ENCODE measurements at regions not wholly inside any gene's neighbourhood (a gene's known extent, or its start where the extent isn't known, plus 50 kb on each side); places are given as distances from the start of the nearest gene placed in this dataset.
A peak's percentile ranks its signal among the peaks of the same experiment; 100 is the strongest.

GRCh38 chr1:87620807-87621206, 292.1 kb downstream of the LMO4 start:
- no peaks in the 10 kb centered on the region for H3K36me3 ChIP-seq (ENCODE audit: control insufficient read depth in 2 of 2, extremely low read depth in 1 of 2, insufficient read depth in 1 of 2, low read length in 1 of 2)
- peaks cover 0 to 7% of the 10 kb centered on the region in 2 experiments for H3K27me3 ChIP-seq (replicated peaks in 1 of 2; ENCODE audit: control insufficient read depth in 2 of 2, extremely low read depth in 1 of 2, insufficient read depth in 2 of 2, low read length in 1 of 2)
- H3K9me3 ChIP-seq: no peaks in the 10 kb centered on the region
- peaks cover 0 to 1% of the 10 kb centered on the region in 2 donors for H3K27me3 Mint-ChIP-seq
- no peak overlapping the region for H3K4me3 ChIP-seq (ENCODE audit: control insufficient read depth in 1 of 2, extremely low read depth in 1 of 2, low read length in 1 of 2)
- peaks cover 0 to 7% (median 6%) of the 10 kb centered on the region in 3 donors for H3K9me3 Mint-ChIP-seq
- WGBS (ENCODE audit: insufficient coverage): 100% methylated on average over 1 of the region's 2 CpGs
- no peak overlapping the region for H3K27ac ChIP-seq (ENCODE audit: low read length)
- ATAC-seq (replicated peaks in 1 of 4): no peak
- no peak for DNase-seq
- no peaks in the 10 kb centered on the region for H3K4me1 Mint-ChIP-seq
- ChIA-PET POLR2A (interaction anchor here in 1 of 2 donors (0.5 kb wide), 1 partner anchor 122 kb away, joined by 8 read pairs; no protein-coding TSS in a partner anchor), CTCF (no interaction called here)
- H3K27ac Mint-ChIP-seq: no peak overlapping the region
- no peak overlapping the region for H3K4me3 Mint-ChIP-seq
- no peaks in the 10 kb centered on the region for H3K36me3 Mint-ChIP-seq
- no peaks in the 10 kb centered on the region for H3K4me1 ChIP-seq (ENCODE audit: control insufficient read depth in 1 of 2, extremely low read depth in 1 of 2, insufficient read depth in 2 of 2, low read length in 2 of 2)

- no peaks in the 10 kb centered on the region for H3K9me3 ChIP-seq
- Mint-ChIP-seq H3K27ac (no peak overlapping the region), H3K4me1 (no peaks in the 10 kb centered on the region), H3K4me3 (no peak overlapping the region), H3K27me3 (peaks cover 0 to 3% of the 10 kb centered on the region in 2 donors), H3K9me3 (peaks cover 2 to 8% (median 5%) of the 10 kb centered on the region in 3 donors), H3K36me3 (no peaks in the 10 kb centered on the region)
- H3K4me1 ChIP-seq (ENCODE audit: control insufficient read depth in 1 of 2, extremely low read depth in 1 of 2, insufficient read depth in 2 of 2, low read length in 2 of 2): no peaks in the 10 kb centered on the region
- WGBS (ENCODE audit: insufficient coverage): no CpG with 5 or more reads among the region's 1 CpG
- no peak overlapping the region for H3K4me3 ChIP-seq (ENCODE audit: control insufficient read depth in 1 of 2, extremely low read depth in 1 of 2, low read length in 1 of 2)
- no peaks in the 10 kb centered on the region for H3K36me3 ChIP-seq (ENCODE audit: control insufficient read depth in 2 of 2, extremely low read depth in 1 of 2, insufficient read depth in 1 of 2, low read length in 1 of 2)
- ChIA-PET CTCF (no interaction called here), POLR2A (no interaction called here)
- DNase-seq: no peak
- no peak overlapping the region for H3K27ac ChIP-seq (ENCODE audit: low read length)
- ATAC-seq (replicated peaks in 1 of 4): no peak
- H3K27me3 ChIP-seq (replicated peaks in 1 of 2; ENCODE audit: control insufficient read depth in 2 of 2, extremely low read depth in 1 of 2, insufficient read depth in 2 of 2, low read length in 1 of 2): no peaks in the 10 kb centered on the region
These were observed 301.0 kb downstream of the LMO4 start for GRCh38 chr1:87629673-87630072.

GRCh38 chr1:87632232-87632631, 303.6 kb downstream of the LMO4 start:
- CTCF ChIA-PET: no interaction called here
- no peaks in the 10 kb centered on the region for H3K36me3 Mint-ChIP-seq
- no peak overlapping the region for H3K4me3 Mint-ChIP-seq
- H3K27ac Mint-ChIP-seq: no peak overlapping the region
- Histone ChIP-seq H3K36me3 (ENCODE audit: control insufficient read depth in 2 of 2, extremely low read depth in 1 of 2, insufficient read depth in 1 of 2, low read length in 1 of 2) (no peaks in the 10 kb centered on the region), H3K27me3 (replicated peaks in 1 of 2; ENCODE audit: control insufficient read depth in 2 of 2, extremely low read depth in 1 of 2, insufficient read depth in 2 of 2, low read length in 1 of 2) (no peaks in the 10 kb centered on the region), H3K4me3 (ENCODE audit: control insufficient read depth in 1 of 2, extremely low read depth in 1 of 2, low read length in 1 of 2) (no peak overlapping the region), H3K9me3 (no peaks in the 10 kb centered on the region), H3K27ac (ENCODE audit: low read length) (no peak overlapping the region), H3K4me1 (ENCODE audit: control insufficient read depth in 1 of 2, extremely low read depth in 1 of 2, insufficient read depth in 2 of 2, low read length in 2 of 2) (no peaks in the 10 kb centered on the region)
- ATAC-seq (replicated peaks in 1 of 4) (no peak), DNase-seq (no peak)
- H3K9me3 Mint-ChIP-seq: peaks cover 2 to 11% (median 5%) of the 10 kb centered on the region in 3 donors
- no peaks in the 10 kb centered on the region for H3K4me1 Mint-ChIP-seq
- POLR2A ChIA-PET: no interaction called here
- 60% methylated on average over 1 of the region's 3 CpGs for WGBS (ENCODE audit: insufficient coverage)
- peaks cover 0 to 3% of the 10 kb centered on the region in 2 donors for H3K27me3 Mint-ChIP-seq

GRCh38 chr1:87636198-87636892, 307.7 kb downstream of the LMO4 start:
- no peak overlapping the region for H3K27ac Mint-ChIP-seq
- H3K9me3 Mint-ChIP-seq: peaks cover 2 to 11% (median 5%) of the 10 kb centered on the region in 3 donors
- no peaks in the 10 kb centered on the region for H3K27me3 ChIP-seq (replicated peaks in 1 of 2; ENCODE audit: control insufficient read depth in 2 of 2, extremely low read depth in 1 of 2, insufficient read depth in 2 of 2, low read length in 1 of 2)
- WGBS (ENCODE audit: insufficient coverage): 94% methylated on average over 26 of the region's 28 CpGs
- H3K36me3 Mint-ChIP-seq: no peaks in the 10 kb centered on the region
- H3K36me3 ChIP-seq (ENCODE audit: control insufficient read depth in 2 of 2, extremely low read depth in 1 of 2, insufficient read depth in 1 of 2, low read length in 1 of 2): no peaks in the 10 kb centered on the region
- CTCF ChIA-PET: no interaction called here
- POLR2A ChIA-PET: no interaction called here
- H3K4me3 Mint-ChIP-seq: no peak overlapping the region
- H3K9me3 ChIP-seq: no peaks in the 10 kb centered on the region
- DNase-seq: peak in 1 of 35 experiments; percentile 0
- H3K27me3 Mint-ChIP-seq: peaks cover 0 to 7% of the 10 kb centered on the region in 2 donors
- ATAC-seq (replicated peaks in 1 of 4): no peak
- no peaks in the 10 kb centered on the region for H3K4me1 Mint-ChIP-seq
- H3K4me3 ChIP-seq (ENCODE audit: control insufficient read depth in 1 of 2, extremely low read depth in 1 of 2, low read length in 1 of 2): no peak overlapping the region
- H3K27ac ChIP-seq (ENCODE audit: low read length): no peak overlapping the region
- no peaks in the 10 kb centered on the region for H3K4me1 ChIP-seq (ENCODE audit: control insufficient read depth in 1 of 2, extremely low read depth in 1 of 2, insufficient read depth in 2 of 2, low read length in 2 of 2)

GRCh38 chr1:87638636-87639035, 310.0 kb downstream of the LMO4 start:
- H3K27me3 ChIP-seq (replicated peaks in 1 of 2; ENCODE audit: control insufficient read depth in 2 of 2, extremely low read depth in 1 of 2, insufficient read depth in 2 of 2, low read length in 1 of 2): no peaks in the 10 kb centered on the region
- ATAC-seq (replicated peaks in 1 of 4) (no peak), DNase-seq (no peak)
- no peak overlapping the region for H3K4me3 Mint-ChIP-seq
- H3K27me3 Mint-ChIP-seq: peaks cover 0 to 7% of the 10 kb centered on the region in 2 donors
- H3K4me1 ChIP-seq (ENCODE audit: control insufficient read depth in 1 of 2, extremely low read depth in 1 of 2, insufficient read depth in 2 of 2, low read length in 2 of 2): no peaks in the 10 kb centered on the region
- H3K36me3 ChIP-seq (ENCODE audit: control insufficient read depth in 2 of 2, extremely low read depth in 1 of 2, insufficient read depth in 1 of 2, low read length in 1 of 2): no peaks in the 10 kb centered on the region
- H3K4me1 Mint-ChIP-seq: no peaks in the 10 kb centered on the region
- H3K36me3 Mint-ChIP-seq: no peaks in the 10 kb centered on the region
- no peak overlapping the region for H3K4me3 ChIP-seq (ENCODE audit: control insufficient read depth in 1 of 2, extremely low read depth in 1 of 2, low read length in 1 of 2)
- ChIA-PET CTCF (no interaction called here), POLR2A (interaction anchor here in 1 of 2 donors (0.6 kb wide), 1 partner anchor 69 kb away, joined by 3 read pairs; no protein-coding TSS in a partner anchor)
- no peak overlapping the region for H3K27ac ChIP-seq (ENCODE audit: low read length)
- no peaks in the 10 kb centered on the region for H3K9me3 ChIP-seq
- H3K9me3 Mint-ChIP-seq: peaks cover 0 to 7% (median 0%) of the 10 kb centered on the region in 3 donors
- H3K27ac Mint-ChIP-seq: no peak overlapping the region

- no peaks in the 10 kb centered on the region for H3K4me1 Mint-ChIP-seq
- H3K27ac ChIP-seq (ENCODE audit: low read length): no peak overlapping the region
- ChIA-PET CTCF (no interaction called here), POLR2A (no interaction called here)
- peaks cover 0 to 4% of the 10 kb centered on the region in 2 donors for H3K27me3 Mint-ChIP-seq
- WGBS (ENCODE audit: insufficient coverage): 73% methylated on average over 2 of the region's 3 CpGs
- DNase-seq (no peak), ATAC-seq (replicated peaks in 1 of 4) (no peak)
- H3K9me3 Mint-ChIP-seq: no peaks in the 10 kb centered on the region
- no peaks in the 10 kb centered on the region for H3K9me3 ChIP-seq
- H3K36me3 ChIP-seq (ENCODE audit: control insufficient read depth in 2 of 2, extremely low read depth in 1 of 2, insufficient read depth in 1 of 2, low read length in 1 of 2): no peaks in the 10 kb centered on the region
- H3K4me1 ChIP-seq (ENCODE audit: control insufficient read depth in 1 of 2, extremely low read depth in 1 of 2, insufficient read depth in 2 of 2, low read length in 2 of 2): no peaks in the 10 kb centered on the region
- no peak overlapping the region for H3K4me3 ChIP-seq (ENCODE audit: control insufficient read depth in 1 of 2, extremely low read depth in 1 of 2, low read length in 1 of 2)
- H3K27ac Mint-ChIP-seq: no peak overlapping the region
- no peaks in the 10 kb centered on the region for H3K27me3 ChIP-seq (replicated peaks in 1 of 2; ENCODE audit: control insufficient read depth in 2 of 2, extremely low read depth in 1 of 2, insufficient read depth in 2 of 2, low read length in 1 of 2)
- no peak overlapping the region for H3K4me3 Mint-ChIP-seq
- H3K36me3 Mint-ChIP-seq: no peaks in the 10 kb centered on the region
These were observed 313.3 kb downstream of the LMO4 start for GRCh38 chr1:87641996-87642395.
